NCI-H2107 treated with DMSO at 0.1 percent for 48 hours (cell line): ENCODE measurements at regions not wholly inside any gene's neighbourhood (a gene's known extent, or its start where the extent isn't known, plus 50 kb on each side); places are given as distances from the start of the nearest gene placed in this dataset.
"Not testable (repeated sequence)": the region's sequence is repeated elsewhere in the genome, so short reads cannot be mapped to it uniquely, and the experiment has no call there.

ENCODE experiments used
- DNase-seq: peaks from one replicate; lab custom pipeline; 2025; ENCODE audit not compliant: unreplicated experiment; lab: John Stamatoyannopoulos, UW

DNA sequence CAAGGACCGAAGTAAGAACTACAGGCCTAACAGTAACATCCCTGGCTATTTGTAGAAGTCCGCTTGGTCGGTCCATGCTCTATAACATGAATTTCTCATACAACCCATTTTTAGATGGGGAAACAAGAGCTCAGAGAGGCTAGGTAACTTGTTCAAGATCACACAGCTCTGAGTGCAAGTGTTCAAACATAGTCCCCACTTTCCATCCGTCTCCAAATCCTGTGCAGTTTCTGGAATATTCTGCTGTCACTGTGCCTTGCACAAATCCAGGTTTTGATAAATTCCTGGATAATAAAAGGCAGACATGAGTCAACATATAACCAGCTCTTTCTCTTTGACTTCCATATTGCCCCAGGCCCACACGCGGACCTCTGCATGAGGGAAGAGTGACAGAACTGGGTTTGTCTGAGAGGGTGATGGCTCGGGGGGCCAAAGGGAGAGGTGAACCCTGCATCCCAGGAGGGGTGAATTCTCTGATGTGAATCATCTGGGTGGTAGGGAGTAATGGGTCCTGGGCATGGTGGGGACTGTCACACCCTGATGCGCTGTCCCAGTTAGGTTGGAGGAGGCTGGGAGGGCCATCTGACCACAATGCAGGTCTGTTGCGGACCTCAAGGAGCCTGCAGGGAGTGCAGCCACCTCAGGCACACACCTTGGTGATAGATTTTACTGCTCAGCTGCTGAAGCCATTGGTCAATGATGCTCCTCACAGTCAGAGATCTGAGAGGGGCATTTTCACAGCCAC is 162.2 kb downstream of the SMAD6 start:
- no peak for DNase-seq

DNA sequence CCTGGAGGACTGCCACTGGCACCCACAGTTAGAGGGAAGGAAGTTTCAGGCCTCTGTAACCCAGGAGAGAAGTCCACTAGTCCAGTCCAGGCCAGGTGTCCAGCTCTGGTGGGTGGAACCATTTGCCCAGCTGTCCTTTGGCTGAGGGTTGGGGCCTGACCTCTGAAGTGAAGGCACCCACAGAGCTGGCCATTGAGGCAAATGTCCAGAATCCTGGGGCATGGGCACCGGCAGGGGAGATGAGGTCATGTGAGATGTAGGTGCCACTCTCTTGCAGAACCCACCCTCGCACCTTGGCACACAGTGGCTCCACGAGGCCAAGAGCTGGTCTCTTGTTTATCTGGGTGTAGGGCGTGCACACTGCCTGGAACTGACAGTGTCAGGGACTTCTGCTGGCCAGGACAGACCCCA is 162.8 kb downstream of the SMAD6 start:
- no peak for DNase-seq

DNA sequence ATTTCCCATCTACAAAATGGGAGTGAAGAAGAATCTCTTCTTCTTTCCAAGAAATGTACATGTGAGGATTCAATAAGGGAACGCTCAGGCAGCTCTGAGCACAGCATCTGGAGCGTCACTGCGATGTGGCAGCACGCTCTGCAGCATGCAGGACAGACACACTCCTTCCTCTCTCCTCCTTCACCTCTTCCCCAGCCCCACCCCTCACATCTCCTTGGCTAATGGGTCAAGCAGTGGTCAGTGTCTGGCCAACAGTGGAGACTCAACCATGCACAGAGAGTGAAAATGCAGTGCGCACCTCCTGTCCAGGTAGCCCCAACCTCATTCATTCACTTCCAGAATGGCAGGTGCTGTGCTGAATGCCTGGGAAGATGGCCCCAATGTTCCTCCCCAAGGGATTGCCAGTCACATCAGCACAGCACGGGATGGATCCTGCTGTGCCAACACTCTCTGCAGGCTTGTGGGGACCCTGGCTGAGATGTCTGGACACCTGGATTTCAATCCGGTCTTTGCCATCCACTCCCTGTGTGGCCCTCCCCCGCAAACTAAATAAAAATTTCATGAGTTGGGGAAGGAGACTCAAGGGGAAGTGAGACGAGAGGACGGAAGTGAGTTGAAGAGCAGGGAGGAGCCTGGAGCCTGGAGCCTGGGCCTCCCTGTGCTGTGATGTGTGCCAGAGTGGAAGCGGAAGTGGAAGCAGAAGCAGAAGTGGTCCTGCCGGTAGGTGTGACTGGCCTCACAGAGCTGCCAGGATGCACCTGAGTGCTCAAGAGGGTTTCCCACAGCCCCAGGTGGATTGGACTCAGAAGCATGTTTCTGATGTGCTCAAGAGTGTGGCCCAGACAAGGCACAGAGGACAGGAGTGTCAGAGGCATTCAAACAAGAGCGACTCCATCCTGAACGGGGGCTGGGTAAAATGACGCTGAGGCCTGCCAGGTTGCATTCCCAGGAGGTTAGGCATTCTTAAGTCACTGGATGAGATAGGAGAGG is 163.9 kb downstream of the SMAD6 start:
- no peak for DNase-seq

DNA sequence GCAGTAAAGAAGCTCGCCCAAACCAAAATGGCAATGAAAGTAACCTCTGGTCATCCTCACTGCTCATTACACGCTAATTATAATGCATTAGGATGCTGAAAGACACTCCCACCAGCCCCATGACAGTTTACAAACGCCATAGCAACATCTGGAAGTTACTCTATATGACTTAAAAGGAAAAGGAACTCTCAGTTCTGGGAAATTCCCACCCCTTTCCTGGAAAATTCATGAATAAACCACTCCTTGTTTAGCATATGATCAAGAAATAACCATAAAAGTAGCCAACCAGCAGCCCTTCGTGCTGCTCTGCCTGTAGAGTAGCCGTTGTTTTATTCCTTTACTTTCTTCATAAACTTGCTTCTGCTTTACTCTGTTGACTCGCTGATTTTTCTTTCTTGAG is 164.6 kb downstream of the SMAD6 start:
- no peak for DNase-seq

DNA sequence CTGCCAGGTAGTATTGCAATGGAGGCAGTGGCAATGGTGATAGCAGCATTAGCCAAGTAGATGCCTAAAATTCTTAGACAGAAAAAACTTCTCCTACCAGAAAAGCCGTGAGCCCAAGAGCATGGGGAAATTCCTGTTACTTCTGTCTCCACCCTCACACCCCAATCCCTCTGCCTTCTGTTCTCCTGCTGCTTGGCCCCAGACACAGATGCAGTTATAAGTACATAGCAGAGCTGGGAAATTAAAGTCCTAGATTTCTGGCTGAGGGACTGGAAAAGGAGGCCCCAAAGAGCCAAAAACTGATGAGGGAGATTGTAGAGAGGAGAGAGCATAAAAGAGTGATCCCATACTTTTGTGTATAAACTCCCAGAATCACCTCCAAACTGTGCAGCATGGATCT is 166.9 kb downstream of the SMAD6 start:
- no peak for DNase-seq

DNA sequence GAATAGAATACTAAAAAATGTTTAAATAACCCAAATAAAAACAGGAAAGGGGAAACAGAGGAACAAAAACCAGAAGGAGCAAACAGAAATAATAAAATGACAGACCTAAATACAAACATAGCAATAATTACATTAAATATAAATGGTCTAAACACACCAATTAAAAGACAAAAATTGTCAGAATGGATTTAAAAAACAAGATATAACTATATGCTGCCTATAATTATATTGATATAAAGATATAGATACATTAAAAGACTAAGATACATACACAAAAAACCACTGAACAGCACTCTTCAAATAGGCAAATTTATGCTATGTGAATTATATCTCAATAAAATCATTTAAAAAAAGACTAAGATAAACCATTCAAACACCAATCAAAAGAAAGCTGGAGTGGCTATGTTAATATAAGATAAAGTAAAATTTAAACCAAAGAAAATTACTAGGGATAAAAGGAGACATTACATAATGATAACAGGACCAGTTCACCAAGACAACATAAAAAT is 168.9 kb downstream of the SMAD6 start:
- no peak for DNase-seq

DNA sequence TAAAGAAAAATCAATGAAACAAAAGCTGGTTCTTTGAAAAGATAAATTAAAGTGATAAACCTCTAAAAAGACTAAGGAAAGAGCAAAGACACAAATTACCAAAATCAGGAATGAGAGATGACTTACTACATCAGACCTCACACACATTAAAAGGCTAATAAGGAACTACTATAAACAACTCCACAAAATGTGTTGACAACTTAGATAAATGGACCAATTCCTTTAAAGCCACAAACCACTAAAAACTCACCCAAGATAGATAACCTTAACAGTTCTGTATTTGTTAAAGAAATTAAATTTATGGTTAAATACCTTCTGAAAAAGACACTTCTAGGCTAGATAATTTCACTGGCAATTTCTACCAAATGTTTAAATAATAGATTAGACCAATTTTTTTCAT is 170.4 kb downstream of the SMAD6 start:
- no peak for DNase-seq

DNA sequence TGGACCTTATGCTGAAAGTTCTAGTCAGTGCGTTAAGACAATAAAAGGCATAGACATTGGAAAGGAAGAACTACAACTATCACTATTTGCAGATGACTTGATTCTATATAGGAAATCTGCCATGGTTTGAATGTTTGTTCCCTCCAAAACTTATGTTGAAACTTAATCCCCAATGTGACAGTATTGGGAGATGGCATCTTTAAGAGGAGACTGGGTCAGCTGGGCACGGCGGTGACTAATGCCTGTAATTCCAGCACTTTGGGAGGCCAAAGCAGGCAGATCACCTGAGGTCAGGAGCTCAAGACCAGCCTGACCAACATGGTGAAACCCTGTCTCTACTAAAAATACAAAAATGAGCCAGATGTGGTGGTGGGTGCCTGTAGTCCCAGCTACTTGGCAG is 171.3 kb downstream of the SMAD6 start:
- DNase-seq = not testable (repeated sequence)

DNA sequence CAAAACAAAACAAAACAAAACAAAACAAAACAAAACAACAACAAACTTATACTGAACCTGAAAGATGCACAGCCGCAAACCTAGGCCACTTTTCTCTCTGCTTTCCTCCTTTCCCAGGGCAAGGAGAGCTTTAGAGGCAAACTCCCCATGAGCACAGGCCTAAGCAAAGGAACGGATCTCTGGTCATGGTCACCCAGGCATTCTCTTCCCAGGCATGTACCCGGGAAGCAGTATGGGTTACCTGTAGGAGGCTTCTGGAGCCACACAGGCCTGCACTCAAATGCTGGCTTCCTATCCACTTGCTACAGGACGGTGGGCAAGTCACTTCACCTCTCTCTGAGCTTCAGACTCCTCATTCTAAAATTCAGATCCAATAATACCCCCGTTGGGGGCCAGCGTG is 171.8 kb downstream of the SMAD6 start:
- DNase-seq = no peak

DNA sequence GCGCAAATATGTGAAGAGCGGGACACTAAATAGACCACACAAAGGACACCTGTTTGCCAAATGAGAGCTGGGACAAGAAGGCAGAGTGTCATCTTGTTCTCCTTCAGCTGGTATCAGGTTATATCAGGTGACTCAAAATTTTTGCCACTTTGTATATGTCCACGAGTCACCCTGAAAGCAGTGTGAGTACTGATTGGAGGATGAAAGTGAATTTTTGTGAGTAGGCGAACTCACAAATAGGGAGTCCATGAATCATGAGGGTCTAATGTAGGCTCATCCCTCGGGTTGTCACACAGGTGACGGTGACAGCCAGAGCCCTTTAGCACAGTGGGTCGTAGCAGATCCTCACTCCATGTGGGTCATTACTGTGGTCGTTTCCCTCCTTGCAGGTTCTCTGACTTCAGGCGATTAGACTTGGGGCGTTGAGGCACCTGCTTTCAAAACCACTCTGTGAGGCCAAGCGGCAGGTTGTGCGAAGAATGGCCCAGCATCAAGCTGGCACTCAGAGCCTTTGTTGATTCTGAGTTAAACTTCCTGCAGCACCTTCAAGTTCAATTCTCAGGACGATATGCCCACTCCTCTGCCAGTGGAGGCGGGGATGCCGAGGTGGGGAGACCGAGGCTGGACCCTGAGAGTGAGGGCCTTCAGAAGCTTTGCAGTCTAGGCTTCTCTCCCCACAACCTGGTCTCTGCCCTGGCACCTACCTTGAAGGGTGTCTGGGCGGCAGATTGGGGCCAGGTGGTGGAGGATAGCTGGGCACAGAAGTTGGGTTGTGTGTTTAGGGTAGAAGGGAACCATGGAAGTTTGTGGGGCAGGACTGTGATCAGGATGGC is 173.8 kb downstream of the SMAD6 start:
- no peak for DNase-seq

DNA sequence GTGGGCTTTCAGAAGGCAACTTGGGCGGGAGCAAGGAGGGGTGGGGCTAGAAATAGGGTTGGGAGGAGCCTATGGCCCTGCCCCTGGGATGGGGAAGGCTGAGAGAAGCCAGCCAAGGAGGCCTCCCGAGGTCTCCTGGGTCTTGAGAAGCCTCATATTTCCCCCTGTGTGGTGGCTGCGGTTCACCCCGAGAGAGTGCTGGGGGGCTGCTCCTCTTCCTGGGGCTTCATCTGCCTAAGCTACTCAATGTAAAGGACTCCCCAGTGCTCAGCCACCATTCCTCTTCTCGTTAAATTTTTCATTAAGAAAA is 174.3 kb downstream of the SMAD6 start:
- no peak for DNase-seq

DNA sequence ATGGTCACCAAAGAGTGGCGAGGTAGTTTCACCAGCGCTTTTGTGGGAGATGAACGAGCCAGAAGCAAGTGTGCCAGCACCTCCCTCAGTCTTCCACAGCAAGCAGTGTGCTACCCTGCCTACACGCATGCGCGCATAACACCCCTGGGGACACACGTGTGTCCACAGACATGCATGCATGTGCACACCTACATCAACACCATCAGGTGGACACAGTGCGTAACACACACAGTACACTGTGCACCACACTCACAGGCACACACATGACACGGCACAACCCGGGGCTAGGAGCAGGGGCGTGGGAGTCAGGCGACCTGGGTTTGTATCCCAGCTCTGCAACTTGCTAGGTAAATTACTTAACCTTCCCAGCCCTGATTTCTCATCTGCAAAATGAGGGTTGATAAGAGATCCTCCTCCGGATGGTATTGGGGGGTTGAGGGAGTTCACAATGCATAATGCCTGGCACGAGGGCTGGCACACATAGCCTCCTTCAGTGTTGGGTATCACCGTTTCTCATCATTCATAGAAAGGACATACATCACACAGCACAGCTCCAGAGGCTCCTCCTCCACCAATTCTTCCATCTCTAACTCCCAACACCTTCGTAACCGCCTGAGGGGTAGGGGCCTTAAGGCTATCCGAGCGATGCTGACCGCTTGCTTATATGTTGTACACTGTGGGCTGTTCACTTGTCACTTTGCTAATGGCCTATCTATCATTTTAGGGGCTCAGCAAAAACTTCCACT is 174.9 kb downstream of the SMAD6 start:
- no peak for DNase-seq

DNA sequence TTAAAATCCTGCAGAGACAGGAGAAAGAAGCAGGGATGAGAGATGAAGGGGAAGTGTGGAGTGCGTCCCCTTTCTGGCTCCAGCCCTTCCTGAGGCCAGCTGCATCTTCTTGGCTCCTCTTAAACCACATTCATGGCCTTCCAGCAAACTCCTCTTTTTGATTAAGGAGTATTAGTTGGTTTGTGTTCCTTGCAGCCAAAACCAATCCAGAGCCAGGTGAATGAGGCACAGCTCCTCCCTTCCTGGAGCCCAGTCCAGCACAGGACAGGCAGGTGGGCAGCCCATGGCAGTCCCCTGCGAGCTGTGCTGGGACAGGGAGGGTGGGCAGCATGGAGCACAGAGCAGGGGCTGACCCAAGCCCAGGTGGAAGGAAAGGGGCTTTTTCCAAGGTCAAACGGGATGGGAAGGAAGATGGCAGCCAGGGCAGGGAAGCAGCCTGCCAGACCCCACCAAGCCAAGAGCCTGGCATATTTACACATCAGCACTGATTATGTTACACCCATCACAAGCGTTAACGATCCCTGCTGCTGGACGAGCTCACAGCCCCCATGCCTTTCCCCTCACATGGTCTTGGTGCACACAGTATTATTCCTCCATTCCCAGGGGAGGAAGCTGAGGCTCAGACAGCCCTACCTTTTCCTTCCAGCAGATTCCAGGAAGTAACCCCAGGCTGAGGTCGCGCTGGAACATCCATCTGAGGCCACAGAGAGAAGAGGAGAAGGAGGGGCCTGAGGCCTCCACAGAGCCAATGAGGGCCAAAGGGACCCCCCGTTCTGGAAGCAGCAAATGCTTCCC is 175.6 kb downstream of the SMAD6 start:
- no peak for DNase-seq

DNA sequence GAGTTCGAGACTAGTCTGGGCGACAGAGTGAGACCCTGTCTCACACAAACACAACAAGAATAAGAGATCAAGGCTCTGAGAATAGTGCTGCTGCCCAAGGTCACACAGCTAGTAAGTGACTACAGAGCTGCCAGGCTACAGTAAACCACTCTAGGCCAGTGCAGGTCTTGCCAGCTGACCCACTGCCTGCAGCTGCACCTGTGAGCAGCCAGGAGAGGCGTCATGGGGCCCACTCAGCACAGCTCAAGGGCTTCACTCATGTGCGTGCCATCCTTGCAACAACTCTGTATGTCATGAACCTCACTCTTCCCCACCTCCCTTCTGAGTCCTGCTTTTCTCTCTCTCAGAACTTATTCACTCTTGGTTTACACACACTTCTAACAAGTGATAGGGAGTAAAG is 176.7 kb downstream of the SMAD6 start:
- DNase-seq = no peak

DNA sequence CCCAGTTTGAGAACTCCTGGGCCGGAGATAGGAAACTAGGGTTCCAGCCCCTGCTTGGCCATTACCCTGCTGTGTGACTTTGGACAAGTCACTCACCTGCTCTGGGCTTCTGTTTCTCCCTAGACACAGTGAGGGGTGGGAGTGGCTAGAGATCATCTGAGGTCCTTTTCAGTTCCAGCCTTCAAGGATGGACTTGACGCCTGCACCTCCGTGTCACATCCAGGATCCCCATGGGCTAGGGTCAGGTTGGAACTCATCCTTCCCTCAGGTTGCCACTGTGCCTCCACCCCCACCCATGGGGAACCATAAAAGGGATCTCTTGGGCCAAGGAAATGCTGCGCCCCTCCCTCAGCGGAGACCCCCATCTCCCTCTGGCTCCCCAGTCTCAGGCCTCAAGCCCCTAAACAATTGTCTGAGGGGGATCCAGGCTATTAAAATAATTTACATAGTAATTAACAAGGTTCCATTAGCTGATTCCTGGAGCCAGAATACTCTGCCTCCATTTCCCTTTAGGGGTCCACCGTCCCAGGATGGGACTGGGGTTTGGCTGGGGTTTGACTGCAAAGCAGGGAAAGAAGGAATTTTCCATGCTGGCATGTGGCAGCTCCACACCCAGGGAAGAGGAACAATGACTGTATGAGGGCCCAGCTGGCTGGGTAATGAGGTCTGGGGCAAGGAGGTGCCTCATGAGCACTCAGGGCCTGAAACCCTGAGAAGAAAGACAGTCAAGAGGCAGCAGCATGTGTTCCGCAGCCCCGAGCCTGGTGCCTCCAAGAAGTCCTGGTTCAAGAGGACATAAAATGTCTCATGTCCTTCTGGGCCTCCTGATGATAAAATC is 177.7 kb downstream of the SMAD6 start:
- DNase-seq = no peak

DNA sequence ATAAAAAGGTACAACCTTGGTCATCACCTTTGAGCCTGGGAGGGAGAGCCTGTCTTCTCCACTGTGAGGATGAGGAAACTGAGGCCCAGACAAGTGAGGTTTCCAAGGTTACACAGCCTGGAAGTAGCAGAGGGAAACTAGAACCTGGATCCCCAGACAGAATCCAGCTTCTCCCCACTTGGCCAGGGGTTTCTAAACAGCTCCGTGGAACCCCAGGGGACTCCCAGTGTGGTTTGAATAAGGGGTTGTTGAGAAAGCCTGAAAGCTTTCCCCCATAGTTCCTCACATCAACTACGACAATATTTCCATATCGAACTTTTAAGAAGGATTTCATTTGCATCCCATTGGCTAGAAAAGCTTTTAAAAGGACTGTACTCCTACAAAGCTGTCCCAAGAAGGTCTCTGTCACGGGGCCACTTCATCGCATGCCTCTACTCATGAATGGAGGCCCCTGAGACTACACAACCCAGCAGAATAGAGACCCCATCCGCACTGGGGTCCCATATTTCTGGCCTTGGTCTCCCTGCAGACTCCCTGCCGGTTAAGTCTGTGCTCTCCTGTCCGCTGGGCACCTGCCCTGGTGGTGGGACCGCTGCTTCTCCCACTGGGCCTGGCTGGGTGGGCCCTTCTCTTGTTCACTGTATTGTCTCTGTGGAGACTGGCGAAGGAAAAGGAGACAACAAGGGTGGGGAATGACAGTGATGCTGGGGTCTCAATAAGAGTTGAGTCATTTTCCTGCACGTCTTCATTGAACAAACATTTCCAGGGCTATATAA is 178.5 kb downstream of the SMAD6 start:
- DNase-seq = no peak

DNA sequence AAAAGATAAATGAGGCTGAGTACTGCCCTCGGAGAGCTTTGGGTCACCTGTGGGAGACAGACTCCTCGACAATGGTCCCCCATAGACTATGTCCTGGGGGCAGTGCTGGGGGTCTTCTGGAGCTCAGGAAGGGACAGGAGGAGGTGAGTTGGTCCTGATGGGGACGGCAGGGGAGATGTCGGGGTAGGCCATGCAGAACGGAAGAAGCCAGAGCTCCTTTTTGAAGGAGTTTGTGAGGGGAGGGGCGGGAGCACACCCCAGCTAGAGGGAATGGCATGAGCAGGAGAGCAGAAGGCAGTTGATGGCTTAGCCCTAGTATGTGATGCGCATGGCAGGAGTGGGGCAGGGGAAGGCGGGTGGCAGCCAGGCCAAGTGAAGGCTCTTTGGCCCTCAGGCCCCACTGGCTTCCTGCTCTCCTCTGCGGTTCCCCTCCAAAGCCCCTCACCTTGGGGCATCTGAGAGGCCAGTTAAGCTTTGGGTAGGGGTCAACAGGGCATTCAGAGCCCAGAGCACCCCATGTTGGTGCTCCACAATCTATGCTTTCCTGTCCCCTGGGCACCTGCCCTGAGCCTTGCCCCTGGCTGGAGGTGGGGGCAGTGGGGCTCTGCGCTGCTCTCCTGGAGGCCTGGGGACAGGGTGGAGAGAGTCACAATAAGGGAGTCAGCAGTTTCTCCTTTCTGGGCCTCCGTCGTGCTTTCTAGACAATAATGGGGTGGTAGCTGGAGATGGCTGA is 179.3 kb downstream of the SMAD6 start:
- no peak for DNase-seq
